Fibroblast of lung (primary cell): ENCODE measurements at regions not wholly inside any gene's neighbourhood (a gene's known extent, or its start where the extent isn't known, plus 50 kb on each side); places are given as distances from the start of the nearest gene placed in this dataset.

Source experiments
- CTCF ChIP-seq, 2 donors: IDR thresholded peaks in 1 of 2; conservative IDR thresholded peaks in 1 of 2; 1 replicate in 1 of 2; 2 replicates in 1 of 2; pipeline ENCODE4 v1.5.1; 2011 to 2012; ENCODE audit warnings: low read length in 2 of 2, control low read depth in 1 of 2, inconsistent platforms in 1 of 2, low read depth in 1 of 2, mild to moderate bottlenecking in 1 of 2
- EZH2 ChIP-seq: IDR thresholded peaks from 2 replicates; pipeline ENCODE4 v1.5.1; 2012; ENCODE audit warnings: low read length, control low read depth, mild to moderate bottlenecking; ENCODE audit errors: missing control alignments

- TF ChIP-seq CTCF (conservative IDR thresholded peaks at IDR 0.05 in 1 of 2, IDR thresholded peaks at IDR 0.05 in 1 of 2; ENCODE audit: low read depth in 1 of 2, low read length in 2 of 2), result no peak
- no peak for TF ChIP-seq EZH2
These were observed 596.8 kb upstream of the CNTN5 start for GRCh38 chr11:98423933-98424332.
